ENCODE measurements at regions not wholly inside any gene's neighbourhood (a gene's known extent, or its start where the extent isn't known, plus 50 kb on each side); places are given as distances from the start of the nearest gene placed in this dataset.

- DNase-seq (no peak), ATAC-seq (ENCODE audit: low read depth in 2 of 2) (no peak)
- Mint-ChIP-seq H3K27ac (no peak overlapping the region), H3K4me1 (peaks cover 0 to 4% (median 0%) of the 10 kb centered on the region in 4 donors), H3K36me3 (no peaks in the 10 kb centered on the region), H3K9me3 (peaks cover 0 to 8% (median 2%) of the 10 kb centered on the region in 7 donors), H3K27me3 (no peaks in the 10 kb centered on the region), H3K4me3 (no peak overlapping the region)
- Histone ChIP-seq H3K4me1 (ENCODE audit: control insufficient read depth, insufficient read depth, low read length, poor library complexity, severe bottlenecking) (no peaks in the 10 kb centered on the region), H3K4me3 (ENCODE audit: low read depth, low read length) (no peak overlapping the region), H3K36me3 (ENCODE audit: control insufficient read depth, insufficient read depth, low read length) (no peaks in the 10 kb centered on the region), H3K9me3 (ENCODE audit: control insufficient read depth in 2 of 2, low read length in 2 of 2) (peaks cover 0 to 1% of the 10 kb centered on the region in 2 experiments), H3K27ac (ENCODE audit: insufficient read depth, low read length, poor library complexity, severe bottlenecking) (no peak overlapping the region), H3K27me3 (ENCODE audit: control insufficient read depth, insufficient read depth, low read length) (no peaks in the 10 kb centered on the region)
These were observed 265.7 kb downstream of the BRD1 start for GRCh38 chr22:49561976-49562375.

- DNase-seq, result no peak
- H3K27me3 ChIP-seq (ENCODE audit: control insufficient read depth, insufficient read depth, low read length), result no peaks in the 10 kb centered on the region
- Mint-ChIP-seq H3K4me1 (peaks cover 0 to 5% (median 2%) of the 10 kb centered on the region in 4 donors), H3K36me3 (no peaks in the 10 kb centered on the region), H3K4me3 (no peak overlapping the region), H3K27ac (no peak overlapping the region), H3K27me3 (no peaks in the 10 kb centered on the region), H3K9me3 (peaks cover 0 to 12% (median 2%) of the 10 kb centered on the region in 7 donors)
- H3K36me3 ChIP-seq (ENCODE audit: control insufficient read depth, insufficient read depth, low read length), result no peaks in the 10 kb centered on the region
- ATAC-seq (ENCODE audit: low read depth in 2 of 2), result no peak
- H3K27ac ChIP-seq (ENCODE audit: insufficient read depth, low read length, poor library complexity, severe bottlenecking), result no peak overlapping the region
- H3K4me3 ChIP-seq (ENCODE audit: low read depth, low read length), result no peak overlapping the region
- H3K9me3 ChIP-seq (ENCODE audit: control insufficient read depth in 2 of 2, low read length in 2 of 2), result peaks cover 0 to 1% of the 10 kb centered on the region in 2 experiments
- H3K4me1 ChIP-seq (ENCODE audit: control insufficient read depth, insufficient read depth, low read length, poor library complexity, severe bottlenecking), result no peaks in the 10 kb centered on the region
These were observed 266.3 kb downstream of the BRD1 start for GRCh38 chr22:49561338-49561737.

GRCh38 chr22:49555526-49555925 lies 272.1 kb downstream of the BRD1 start:
- H3K4me1 Mint-ChIP-seq, result peaks cover 0 to 5% (median 0%) of the 10 kb centered on the region in 4 donors

GRCh38 chr22:49554741-49555140 lies 272.9 kb downstream of the BRD1 start:
- Mint-ChIP-seq H3K4me3 (no peak overlapping the region), H3K27ac (no peak overlapping the region), H3K36me3 (peaks cover 5% of the 10 kb centered on the region), H3K4me1 (peaks cover 0 to 5% (median 0%) of the 10 kb centered on the region in 4 donors), H3K27me3 (no peaks in the 10 kb centered on the region), H3K9me3 (peaks cover 0 to 17% (median 3%) of the 10 kb centered on the region in 7 donors)
- Histone ChIP-seq H3K4me1 (ENCODE audit: control insufficient read depth, insufficient read depth, low read length, poor library complexity, severe bottlenecking) (no peaks in the 10 kb centered on the region), H3K9me3 (ENCODE audit: control insufficient read depth in 2 of 2, low read length in 2 of 2) (peaks cover 0 to 5% of the 10 kb centered on the region in 2 experiments), H3K36me3 (ENCODE audit: control insufficient read depth, insufficient read depth, low read length) (no peaks in the 10 kb centered on the region), H3K4me3 (ENCODE audit: low read depth, low read length) (no peak overlapping the region), H3K27me3 (ENCODE audit: control insufficient read depth, insufficient read depth, low read length) (no peaks in the 10 kb centered on the region), H3K27ac (ENCODE audit: insufficient read depth, low read length, poor library complexity, severe bottlenecking) (no peak overlapping the region)
- ATAC-seq (ENCODE audit: low read depth in 2 of 2) (no peak), DNase-seq (no peak)

More at GRCh38 chr22:49555526-49555925, 272.1 kb downstream of the BRD1 start:
- Mint-ChIP-seq H3K4me3 (no peak overlapping the region), H3K9me3 (peaks cover 0 to 14% (median 2%) of the 10 kb centered on the region in 7 donors), H3K27me3 (no peaks in the 10 kb centered on the region), H3K27ac (no peak overlapping the region), H3K36me3 (peaks cover 2% of the 10 kb centered on the region)
- H3K36me3 ChIP-seq (ENCODE audit: control insufficient read depth, insufficient read depth, low read length), result no peaks in the 10 kb centered on the region
- H3K4me3 ChIP-seq (ENCODE audit: low read depth, low read length), result no peak overlapping the region
- ATAC-seq (ENCODE audit: low read depth in 2 of 2), result no peak
- no peak overlapping the region for H3K27ac ChIP-seq (ENCODE audit: insufficient read depth, low read length, poor library complexity, severe bottlenecking)
- no peak for DNase-seq
- H3K9me3 ChIP-seq (ENCODE audit: control insufficient read depth in 2 of 2, low read length in 2 of 2), result peaks cover under 1 to 5% of the 10 kb centered on the region in 2 experiments
- H3K27me3 ChIP-seq (ENCODE audit: control insufficient read depth, insufficient read depth, low read length), result no peaks in the 10 kb centered on the region
- H3K4me1 ChIP-seq (ENCODE audit: control insufficient read depth, insufficient read depth, low read length, poor library complexity, severe bottlenecking), result no peaks in the 10 kb centered on the region

- H3K36me3 ChIP-seq (ENCODE audit: control insufficient read depth, insufficient read depth, low read length), result no peaks in the 10 kb centered on the region
- no peaks in the 10 kb centered on the region for H3K4me1 ChIP-seq (ENCODE audit: control insufficient read depth, insufficient read depth, low read length, poor library complexity, severe bottlenecking)
- Mint-ChIP-seq H3K27ac (no peak overlapping the region), H3K36me3 (peaks cover 5% of the 10 kb centered on the region), H3K4me3 (no peak overlapping the region), H3K9me3 (peaks cover 0 to 17% (median 3%) of the 10 kb centered on the region in 7 donors), H3K4me1 (peaks cover 0 to 5% (median 0%) of the 10 kb centered on the region in 4 donors), H3K27me3 (no peaks in the 10 kb centered on the region)
- no peak overlapping the region for H3K4me3 ChIP-seq (ENCODE audit: low read depth, low read length)
- peaks cover 0 to 5% of the 10 kb centered on the region in 2 experiments for H3K9me3 ChIP-seq (ENCODE audit: control insufficient read depth in 2 of 2, low read length in 2 of 2)
- H3K27me3 ChIP-seq (ENCODE audit: control insufficient read depth, insufficient read depth, low read length), result no peaks in the 10 kb centered on the region
- no peak for DNase-seq
- ATAC-seq (ENCODE audit: low read depth in 2 of 2), result no peak
- H3K27ac ChIP-seq (ENCODE audit: insufficient read depth, low read length, poor library complexity, severe bottlenecking), result no peak overlapping the region
These were observed 273.4 kb downstream of the BRD1 start for GRCh38 chr22:49554296-49554625.

GRCh38 chr22:49553518-49554295 lies 274.0 kb downstream of the BRD1 start:
- no peak for ATAC-seq (ENCODE audit: low read depth in 2 of 2)
- H3K36me3 Mint-ChIP-seq, result peaks cover 5% of the 10 kb centered on the region
- no peak for DNase-seq
- no peak overlapping the region for H3K27ac Mint-ChIP-seq
- peaks cover 0 to 17% (median 3%) of the 10 kb centered on the region in 7 donors for H3K9me3 Mint-ChIP-seq
- H3K27me3 ChIP-seq (ENCODE audit: control insufficient read depth, insufficient read depth, low read length), result no peaks in the 10 kb centered on the region
- no peak overlapping the region for H3K27ac ChIP-seq (ENCODE audit: insufficient read depth, low read length, poor library complexity, severe bottlenecking)
- H3K27me3 Mint-ChIP-seq, result no peaks in the 10 kb centered on the region
- H3K4me1 Mint-ChIP-seq, result peaks cover 0 to 5% (median 0%) of the 10 kb centered on the region in 4 donors
- no peak overlapping the region for H3K4me3 ChIP-seq (ENCODE audit: low read depth, low read length)
- no peaks in the 10 kb centered on the region for H3K36me3 ChIP-seq (ENCODE audit: control insufficient read depth, insufficient read depth, low read length)
- peaks cover 0 to 5% of the 10 kb centered on the region in 2 experiments for H3K9me3 ChIP-seq (ENCODE audit: control insufficient read depth in 2 of 2, low read length in 2 of 2)
- no peaks in the 10 kb centered on the region for H3K4me1 ChIP-seq (ENCODE audit: control insufficient read depth, insufficient read depth, low read length, poor library complexity, severe bottlenecking)
- no peak overlapping the region for H3K4me3 Mint-ChIP-seq

- Mint-ChIP-seq H3K27ac (no peak overlapping the region), H3K4me1 (peaks cover 0 to 5% (median 0%) of the 10 kb centered on the region in 4 donors), H3K9me3 (peaks cover 0 to 17% (median 2%) of the 10 kb centered on the region in 7 donors), H3K27me3 (no peaks in the 10 kb centered on the region), H3K4me3 (no peak overlapping the region), H3K36me3 (peaks cover 5% of the 10 kb centered on the region)
- H3K36me3 ChIP-seq (ENCODE audit: control insufficient read depth, insufficient read depth, low read length), result no peaks in the 10 kb centered on the region
- no peaks in the 10 kb centered on the region for H3K4me1 ChIP-seq (ENCODE audit: control insufficient read depth, insufficient read depth, low read length, poor library complexity, severe bottlenecking)
- ATAC-seq (ENCODE audit: low read depth in 2 of 2), result no peak
- H3K4me3 ChIP-seq (ENCODE audit: low read depth, low read length), result no peak overlapping the region
- no peaks in the 10 kb centered on the region for H3K27me3 ChIP-seq (ENCODE audit: control insufficient read depth, insufficient read depth, low read length)
- DNase-seq, result no peak
- peaks cover 0 to 5% of the 10 kb centered on the region in 2 experiments for H3K9me3 ChIP-seq (ENCODE audit: control insufficient read depth in 2 of 2, low read length in 2 of 2)
- no peak overlapping the region for H3K27ac ChIP-seq (ENCODE audit: insufficient read depth, low read length, poor library complexity, severe bottlenecking)
These were observed 274.6 kb downstream of the BRD1 start for GRCh38 chr22:49553076-49553475.
